H1 (cell line): ENCODE measurements at regions not wholly inside any gene's neighbourhood (a gene's known extent, or its start where the extent isn't known, plus 50 kb on each side); places are given as distances from the start of the nearest gene placed in this dataset. TPM values are rescaled to one million over a fixed set of nuclear protein-coding genes. Genes with fewer than 3 reads are reported as not detected.

Experiments used
- KDM1A ChIP-seq: fragments of 200-600, 300-600 bp; sonication (generic); IDR thresholded peaks from 2 replicates; pipeline ENCODE4 v1.7.1; 2016; ENCODE audit warnings: mild to moderate bottlenecking, low read length, borderline replicate concordance
- KDM5A ChIP-seq: fragments of 200-600 bp; IDR thresholded peaks from 2 replicates; pipeline ENCODE4 v1.7.1; 2012; ENCODE audit warnings: mild to moderate bottlenecking, low read length, inconsistent platforms, mixed read lengths
- PHF8 ChIP-seq: fragments of 200-600 bp; sonication (generic); conservative IDR thresholded peaks from 2 replicates; pipeline ENCODE4 v1.7.1; 2012; ENCODE audit warnings: low read depth, mild to moderate bottlenecking, inconsistent platforms, low read length, moderate library complexity
- RAD21 ChIP-seq, 2 experiments: IDR thresholded peaks in 1 of 2; conservative IDR thresholded peaks in 1 of 2; 2 replicates each; pipeline ENCODE4 v1.6.1; 2011; ENCODE audit warnings: low read depth in 2 of 2, low read length in 2 of 2, improper control_type of control experiment in 1 of 2, inconsistent platforms in 1 of 2, mild to moderate bottlenecking in 1 of 2, moderate library complexity in 1 of 2
- RXRA ChIP-seq: IDR thresholded peaks from 2 replicates; pipeline ENCODE4 v1.6.1; 2011; ENCODE audit warnings: low read depth, mild to moderate bottlenecking, low read length, moderate library complexity; ENCODE audit not compliant: insufficient read depth
- SIRT6 ChIP-seq: IDR thresholded peaks from one replicate; pipeline ENCODE4 v1.7.1; 2012; ENCODE audit warnings: low read length, inconsistent platforms
- TAF7 ChIP-seq: optimal IDR thresholded peaks from 2 replicates; pipeline ENCODE3; 2011; ENCODE audit warnings: low read depth, mild to moderate bottlenecking, inconsistent platforms, low read length, moderate library complexity, borderline replicate concordance
- YY1 ChIP-seq: IDR thresholded peaks from 2 replicates; pipeline ENCODE4 v1.6.1; 2011; ENCODE audit warnings: low read depth, mild to moderate bottlenecking, low read length
- small RNA-seq: library from polyadenylated mRNA; stranded (forward); fragments of <200 nt; extraction: miRNeasy Mini kit (QIAGEN cat#:217004); gene quantifications from one replicate; pipeline ENCODE3, GENCODE V24; 2013; ENCODE audit not compliant: insufficient read depth
- TF ChIP-seq, protein P1 (sequence below), 3 experiments: IDR thresholded peaks; 1 replicate in 2 of 3; 2 replicates in 1 of 3; pipeline versions ENCODE4 v1.5.1 to v1.6.1; 2011; ENCODE audit warnings: low read length in 3 of 3, mild to moderate bottlenecking in 3 of 3, inconsistent platforms in 2 of 3, low read depth in 1 of 3, moderate library complexity in 1 of 3; ENCODE audit not compliant: insufficient read depth in 1 of 3; ENCODE audit errors: control extremely low read depth in 1 of 3

GRCh38 chr5:33381243-33381642 is 59.5 kb upstream of the TARS1 start (continued):
- no peak for TF ChIP-seq RAD21 (IDR thresholded peaks at IDR 0.05 in 1 of 2, conservative IDR thresholded peaks at IDR 0.05 in 1 of 2; ENCODE audit: low read depth in 2 of 2, low read length in 2 of 2)
- no peak for TF ChIP-seq KDM1A
- no peak for TF ChIP-seq YY1
- TF ChIP-seq RXRA, result no peak
- no peak for TF ChIP-seq KDM5A
- TF ChIP-seq PHF8, result no peak
- TF ChIP-seq SIRT6, result no peak
- TF ChIP-seq, protein P1, sequence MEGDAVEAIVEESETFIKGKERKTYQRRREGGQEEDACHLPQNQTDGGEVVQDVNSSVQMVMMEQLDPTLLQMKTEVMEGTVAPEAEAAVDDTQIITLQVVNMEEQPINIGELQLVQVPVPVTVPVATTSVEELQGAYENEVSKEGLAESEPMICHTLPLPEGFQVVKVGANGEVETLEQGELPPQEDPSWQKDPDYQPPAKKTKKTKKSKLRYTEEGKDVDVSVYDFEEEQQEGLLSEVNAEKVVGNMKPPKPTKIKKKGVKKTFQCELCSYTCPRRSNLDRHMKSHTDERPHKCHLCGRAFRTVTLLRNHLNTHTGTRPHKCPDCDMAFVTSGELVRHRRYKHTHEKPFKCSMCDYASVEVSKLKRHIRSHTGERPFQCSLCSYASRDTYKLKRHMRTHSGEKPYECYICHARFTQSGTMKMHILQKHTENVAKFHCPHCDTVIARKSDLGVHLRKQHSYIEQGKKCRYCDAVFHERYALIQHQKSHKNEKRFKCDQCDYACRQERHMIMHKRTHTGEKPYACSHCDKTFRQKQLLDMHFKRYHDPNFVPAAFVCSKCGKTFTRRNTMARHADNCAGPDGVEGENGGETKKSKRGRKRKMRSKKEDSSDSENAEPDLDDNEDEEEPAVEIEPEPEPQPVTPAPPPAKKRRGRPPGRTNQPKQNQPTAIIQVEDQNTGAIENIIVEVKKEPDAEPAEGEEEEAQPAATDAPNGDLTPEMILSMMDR (IDR thresholded peaks at IDR 0.05; ENCODE audit: control extremely low read depth in 1 of 3, insufficient read depth in 1 of 3, low read depth in 1 of 3, low read length in 3 of 3), result no peak
- TF ChIP-seq TAF7, result no peak

Small RNA genes in the stretch of these regions (small RNA-seq; reads per million reads assigned to genes)
- gene AC010343.2, result not detected
- gene AC025459.1, result not detected
